DOHH2 (cell line): ENCODE measurements at regions not wholly inside any gene's neighbourhood (a gene's known extent, or its start where the extent isn't known, plus 50 kb on each side); places are given as distances from the start of the nearest gene placed in this dataset.

Experiments used
- H3F3A ChIP-seq: fragments of 200-600 bp; sonication (generic), shearing (Covaris generic); 2 replicates; pipeline ENCODE4 v1.6.0; 2016; ENCODE audit warnings: antibody characterized with exemption, mild to moderate bottlenecking; ENCODE audit not compliant: control insufficient read depth, insufficient read depth
- H3K27ac ChIP-seq: fragments of 200-600 bp; sonication (generic); 2 replicates; pipeline ENCODE4 v1.5.1; 2014; ENCODE audit warnings: low read depth, mild to moderate bottlenecking, low read length, moderate library complexity
- H3K27me3 ChIP-seq: fragments of 200-600 bp; sonication (generic); 2 replicates; pipeline ENCODE4 v1.6.1; 2014; ENCODE audit warnings: mild to moderate bottlenecking, low read length, mixed read lengths; ENCODE audit not compliant: control insufficient read depth
- H3K36me3 ChIP-seq: fragments of 200-600 bp; sonication (generic); 2 replicates; pipeline ENCODE4 v1.6.1; 2014; ENCODE audit warnings: mild to moderate bottlenecking, low read length, moderate library complexity, mixed read lengths; ENCODE audit not compliant: control insufficient read depth
- H3K4me1 ChIP-seq: fragments of 200-600 bp; sonication (generic); 2 replicates; pipeline ENCODE4 v1.6.1; 2014; ENCODE audit warnings: mild to moderate bottlenecking, low read length, mixed read lengths; ENCODE audit not compliant: control insufficient read depth
- H3K4me2 ChIP-seq: fragments of 200-600 bp; sonication (generic); 2 replicates; pipeline ENCODE4 v1.6.0; 2014; ENCODE audit warnings: mild to moderate bottlenecking, low read length, moderate library complexity
- H3K4me3 ChIP-seq: fragments of 200-600 bp; sonication (generic); 2 replicates; pipeline ENCODE4 v1.5.1; 2014; ENCODE audit warnings: mild to moderate bottlenecking, low read length, mixed read lengths
- H3K79me2 ChIP-seq: fragments of 200-600 bp; sonication (generic); 2 replicates; pipeline ENCODE4 v1.6.1; 2014; ENCODE audit warnings: mild to moderate bottlenecking, low read length, mixed read lengths; ENCODE audit not compliant: control insufficient read depth
- H3K9me2 ChIP-seq: fragments of 200-600 bp; sonication (generic); replicated peaks from 2 replicates; pipeline ENCODE4 v1.6.1; 2014; ENCODE audit warnings: mild to moderate bottlenecking, low read length, mixed read lengths; ENCODE audit not compliant: control insufficient read depth
- H3K9me3 ChIP-seq: fragments of 200-600 bp; sonication (generic); 2 replicates; pipeline ENCODE4 v1.6.1; 2014; ENCODE audit warnings: antibody characterized with exemption, low read length, mixed read lengths; ENCODE audit not compliant: control insufficient read depth, insufficient read depth
- H4K20me1 ChIP-seq: fragments of 200-600 bp; sonication (generic); 2 replicates; pipeline ENCODE4 v1.6.0; 2014; ENCODE audit warnings: low read depth, mild to moderate bottlenecking, antibody characterized with exemption, low read length, moderate library complexity; ENCODE audit not compliant: control insufficient read depth, insufficient read depth
- EZH2phosphoT487 ChIP-seq: fragments of 200-600 bp; sonication (generic); IDR thresholded peaks from 2 replicates; pipeline ENCODE4 v1.6.1; 2017; ENCODE audit warnings: borderline replicate concordance, mild to moderate bottlenecking, antibody characterized with exemption, low read length, moderate library complexity, mixed read lengths
- TF ChIP-seq, protein P1 (sequence below): fragments of 200-600 bp; sonication (generic); IDR thresholded peaks from one replicate; pipeline ENCODE4 v1.5.1; 2014; ENCODE audit warnings: antibody characterized with exemption, mild to moderate bottlenecking, low read depth, low read length; ENCODE audit not compliant: poor library complexity, severe bottlenecking

DNA sequence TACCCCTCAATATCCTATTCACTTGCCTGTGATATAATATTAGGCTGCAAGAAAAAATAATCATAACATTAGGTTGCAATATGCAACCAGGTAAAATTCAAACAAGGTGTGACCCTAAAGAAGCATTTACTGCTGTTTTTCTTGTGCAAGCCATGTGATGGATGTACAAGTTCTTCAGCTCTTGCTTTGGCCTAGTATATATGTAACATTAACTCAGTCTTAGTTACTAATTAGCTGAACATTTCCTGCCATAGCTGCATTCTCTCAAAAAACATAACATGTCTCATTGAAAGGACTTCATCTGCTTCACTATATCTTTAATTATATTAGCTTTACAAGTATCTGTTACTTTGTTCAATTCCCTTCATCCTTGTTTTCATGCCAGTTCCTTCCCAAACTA lies 406.8 kb upstream of the HTR2A start:
- TF ChIP-seq, protein P1, sequence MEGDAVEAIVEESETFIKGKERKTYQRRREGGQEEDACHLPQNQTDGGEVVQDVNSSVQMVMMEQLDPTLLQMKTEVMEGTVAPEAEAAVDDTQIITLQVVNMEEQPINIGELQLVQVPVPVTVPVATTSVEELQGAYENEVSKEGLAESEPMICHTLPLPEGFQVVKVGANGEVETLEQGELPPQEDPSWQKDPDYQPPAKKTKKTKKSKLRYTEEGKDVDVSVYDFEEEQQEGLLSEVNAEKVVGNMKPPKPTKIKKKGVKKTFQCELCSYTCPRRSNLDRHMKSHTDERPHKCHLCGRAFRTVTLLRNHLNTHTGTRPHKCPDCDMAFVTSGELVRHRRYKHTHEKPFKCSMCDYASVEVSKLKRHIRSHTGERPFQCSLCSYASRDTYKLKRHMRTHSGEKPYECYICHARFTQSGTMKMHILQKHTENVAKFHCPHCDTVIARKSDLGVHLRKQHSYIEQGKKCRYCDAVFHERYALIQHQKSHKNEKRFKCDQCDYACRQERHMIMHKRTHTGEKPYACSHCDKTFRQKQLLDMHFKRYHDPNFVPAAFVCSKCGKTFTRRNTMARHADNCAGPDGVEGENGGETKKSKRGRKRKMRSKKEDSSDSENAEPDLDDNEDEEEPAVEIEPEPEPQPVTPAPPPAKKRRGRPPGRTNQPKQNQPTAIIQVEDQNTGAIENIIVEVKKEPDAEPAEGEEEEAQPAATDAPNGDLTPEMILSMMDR, result no peak
- no peak for TF ChIP-seq EZH2phosphoT487
- H3K9me2 ChIP-seq, result no peaks in the 10 kb centered on the region
- no peaks in the 10 kb centered on the region for H3K27me3 ChIP-seq
- no peaks in the 10 kb centered on the region for H3K79me2 ChIP-seq
- no peaks in the 10 kb centered on the region for H4K20me1 ChIP-seq
- no peaks in the 10 kb centered on the region for H3K4me1 ChIP-seq
- no peaks in the 10 kb centered on the region for H3K9me3 ChIP-seq
- H3K4me3 ChIP-seq, result no peak overlapping the region
- no peaks in the 10 kb centered on the region for H3F3A ChIP-seq
- no peak overlapping the region for H3K4me2 ChIP-seq
- H3K27ac ChIP-seq, result no peak overlapping the region
- H3K36me3 ChIP-seq, result no peaks in the 10 kb centered on the region

DNA sequence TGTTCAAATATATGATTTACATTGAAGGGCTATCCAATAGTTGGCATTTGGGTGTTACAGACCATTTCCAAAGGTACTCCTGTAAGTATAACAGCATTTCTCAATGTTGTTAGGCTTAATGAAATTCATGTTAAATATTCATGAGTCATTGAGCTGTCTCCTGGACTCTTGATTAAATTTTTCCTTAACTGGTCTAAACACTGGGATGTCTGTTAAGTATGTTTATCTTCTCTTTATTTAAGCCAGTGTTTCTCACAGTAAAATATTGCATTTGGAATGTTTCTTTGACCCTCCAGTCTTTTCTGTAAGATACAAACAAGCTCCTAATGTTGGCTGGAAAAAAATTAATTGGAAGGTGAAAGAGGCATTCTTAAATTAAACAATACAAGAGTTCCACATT lies 402.5 kb upstream of the HTR2A start:
- H3F3A ChIP-seq, result no peaks in the 10 kb centered on the region
- H4K20me1 ChIP-seq, result no peaks in the 10 kb centered on the region
- no peaks in the 10 kb centered on the region for H3K9me2 ChIP-seq
- no peak overlapping the region for H3K4me2 ChIP-seq
- no peaks in the 10 kb centered on the region for H3K4me1 ChIP-seq
- no peaks in the 10 kb centered on the region for H3K27me3 ChIP-seq
- no peak overlapping the region for H3K27ac ChIP-seq
- no peaks in the 10 kb centered on the region for H3K79me2 ChIP-seq
- no peaks in the 10 kb centered on the region for H3K36me3 ChIP-seq
- H3K4me3 ChIP-seq, result no peak overlapping the region
- no peaks in the 10 kb centered on the region for H3K9me3 ChIP-seq
- TF ChIP-seq, protein P1, result no peak
- TF ChIP-seq EZH2phosphoT487, result no peak

DNA sequence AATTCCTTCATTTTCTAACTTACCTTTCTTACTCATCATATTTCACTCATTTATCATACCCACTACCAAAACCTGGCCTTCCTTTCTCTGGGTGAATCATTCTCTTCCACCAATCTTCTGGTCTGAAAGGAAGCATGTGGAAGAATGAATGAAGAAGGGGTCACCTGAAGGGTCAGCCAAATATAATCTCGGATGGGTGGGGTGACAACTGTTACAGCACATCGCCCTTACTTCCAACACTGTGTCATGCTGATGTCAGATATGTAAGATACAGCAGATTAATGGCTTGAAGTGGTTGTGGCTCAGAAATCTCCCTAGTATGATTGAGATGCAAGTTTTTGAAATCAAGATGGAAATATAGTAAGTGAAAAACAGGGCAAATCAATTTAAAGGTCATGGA lies 401.7 kb upstream of the HTR2A start:
- no peaks in the 10 kb centered on the region for H3K36me3 ChIP-seq
- H3K27ac ChIP-seq, result no peak overlapping the region
- H3K4me2 ChIP-seq, result no peak overlapping the region
- H3K9me3 ChIP-seq, result no peaks in the 10 kb centered on the region
- H3K4me3 ChIP-seq, result no peak overlapping the region
- no peaks in the 10 kb centered on the region for H3F3A ChIP-seq
- no peak for TF ChIP-seq EZH2phosphoT487
- TF ChIP-seq, protein P1, result no peak
- no peaks in the 10 kb centered on the region for H4K20me1 ChIP-seq
- H3K27me3 ChIP-seq, result no peaks in the 10 kb centered on the region
- H3K4me1 ChIP-seq, result no peaks in the 10 kb centered on the region
- no peaks in the 10 kb centered on the region for H3K79me2 ChIP-seq
- H3K9me2 ChIP-seq, result no peaks in the 10 kb centered on the region

DNA sequence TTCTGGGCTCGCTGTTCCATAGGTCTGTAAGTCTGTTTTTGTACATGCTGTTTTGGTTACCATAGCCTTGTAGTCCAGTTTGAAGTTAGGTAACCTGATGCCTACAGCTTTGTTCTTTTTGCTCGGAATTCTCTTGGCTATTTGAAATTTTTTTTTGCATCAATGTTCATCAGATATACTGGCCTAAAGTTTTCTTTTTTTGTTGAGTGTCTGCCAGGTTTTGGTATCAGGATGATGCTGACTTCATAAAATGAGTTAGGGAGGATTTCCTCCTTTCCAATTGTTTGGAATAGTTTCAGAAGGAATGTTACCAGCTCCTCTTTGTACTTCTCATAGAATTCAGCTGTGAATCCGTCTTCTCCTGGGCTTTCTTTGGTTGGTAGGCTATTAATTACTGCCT lies 397.8 kb upstream of the HTR2A start:
- Histone ChIP-seq H3K4me2 (no peak overlapping the region), H3K9me2 (no peaks in the 10 kb centered on the region), H3K9me3 (no peaks in the 10 kb centered on the region), H3K36me3 (no peaks in the 10 kb centered on the region), H3K4me1 (no peaks in the 10 kb centered on the region), H3K4me3 (no peak overlapping the region), H4K20me1 (no peaks in the 10 kb centered on the region), H3K27me3 (no peaks in the 10 kb centered on the region), H3K27ac (no peak overlapping the region), H3F3A (no peaks in the 10 kb centered on the region), H3K79me2 (no peaks in the 10 kb centered on the region)
- TF ChIP-seq, protein P1, result no peak
- TF ChIP-seq EZH2phosphoT487, result no peak
